ENCODE measurements at regions not wholly inside any gene's neighbourhood (a gene's known extent, or its start where the extent isn't known, plus 50 kb on each side); places are given as distances from the start of the nearest gene placed in this dataset.

DNA sequence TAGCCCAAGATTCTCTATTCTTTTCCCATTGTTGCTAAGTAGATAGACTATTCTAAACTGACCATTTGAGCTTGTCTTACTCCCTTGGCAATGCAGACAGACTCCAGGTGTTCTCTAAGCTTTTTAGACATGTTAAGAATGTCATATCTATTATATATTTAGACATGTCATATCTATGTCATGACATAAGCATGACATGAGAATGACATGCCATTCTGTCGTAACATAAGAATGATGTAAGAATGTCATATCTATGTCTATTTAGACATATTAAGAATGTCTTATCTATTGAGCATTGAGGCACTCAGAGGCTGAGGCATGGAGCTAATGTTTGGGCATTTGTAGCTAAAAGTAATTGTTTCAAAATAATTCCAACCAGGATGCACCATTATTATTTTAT is 277.3 kb upstream of the ATP2B1 start:
- DNase-seq (ENCODE audit: low read depth in 4 of 6, low spot score in 6 of 6): no peak
- no peak overlapping the region for H3K4me3 ChIP-seq (ENCODE audit: low read depth, low read length)
- H3K27me3 ChIP-seq (ENCODE audit: control insufficient read depth, insufficient read depth, low read length): no peaks in the 10 kb centered on the region
- WGBS (ENCODE audit: insufficient coverage): no CpG with 5 or more reads among the region's 1 CpG
- H3K27ac ChIP-seq (ENCODE audit: low read depth, low read length): no peak overlapping the region
- no peaks in the 10 kb centered on the region for H3K36me3 ChIP-seq (ENCODE audit: control insufficient read depth, insufficient read depth, low read length)
- no peaks in the 10 kb centered on the region for H3K9me3 ChIP-seq (ENCODE audit: control insufficient read depth, insufficient read depth, low read length)
- no peaks in the 10 kb centered on the region for H3K4me1 ChIP-seq (ENCODE audit: control insufficient read depth, insufficient read depth, low read length)

DNA sequence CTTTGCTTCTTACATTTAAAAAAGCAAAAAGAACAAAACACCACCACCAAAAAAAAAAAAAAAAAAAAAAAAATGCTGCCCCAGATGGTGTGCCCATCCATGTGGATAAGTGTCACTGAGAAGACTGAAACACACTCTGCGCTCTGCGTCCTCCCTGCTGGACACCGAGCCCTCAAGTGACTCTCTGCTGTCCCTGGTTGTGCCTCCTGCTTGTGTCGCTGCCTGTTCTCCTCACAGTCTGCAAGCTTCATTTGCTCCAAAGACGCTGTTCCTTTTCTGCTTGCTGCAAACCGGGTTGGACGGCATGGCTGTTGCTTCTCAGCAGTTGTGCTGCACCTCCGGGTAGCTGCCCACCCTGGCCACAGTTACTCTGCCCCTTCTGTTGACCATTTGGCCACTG is 276.2 kb upstream of the ATP2B1 start:
- Histone ChIP-seq H3K9me3 (ENCODE audit: control insufficient read depth, insufficient read depth, low read length) (no peaks in the 10 kb centered on the region), H3K27me3 (ENCODE audit: control insufficient read depth, insufficient read depth, low read length) (no peaks in the 10 kb centered on the region), H3K36me3 (ENCODE audit: control insufficient read depth, insufficient read depth, low read length) (no peaks in the 10 kb centered on the region), H3K4me3 (ENCODE audit: low read depth, low read length) (no peak overlapping the region), H3K4me1 (ENCODE audit: control insufficient read depth, insufficient read depth, low read length) (no peaks in the 10 kb centered on the region), H3K27ac (ENCODE audit: low read depth, low read length) (no peak overlapping the region)
- no peak for DNase-seq (ENCODE audit: low read depth in 4 of 6, low spot score in 6 of 6)
- WGBS (ENCODE audit: insufficient coverage): 78% methylated on average over 7 of the region's 8 CpGs

DNA sequence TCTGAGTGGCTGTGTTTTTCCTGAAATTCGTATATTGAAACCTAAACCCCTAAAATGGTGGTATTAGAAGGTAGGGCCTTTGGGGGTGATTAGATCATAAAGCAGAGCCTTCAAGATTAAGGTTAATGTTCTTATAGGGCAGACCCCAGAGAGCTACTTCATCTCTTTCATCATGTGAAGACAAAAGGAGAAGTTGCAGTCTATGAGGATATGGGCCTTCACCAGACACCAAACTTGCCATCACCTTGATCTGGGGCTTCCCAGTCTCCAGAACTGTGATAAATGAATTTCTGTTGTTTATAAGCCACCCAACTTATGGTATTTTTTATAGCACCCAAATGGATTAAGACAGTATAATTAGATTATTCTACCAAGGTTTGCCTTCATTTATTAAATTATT is 275.0 kb upstream of the ATP2B1 start:
- H3K4me1 ChIP-seq (ENCODE audit: control insufficient read depth, insufficient read depth, low read length): no peaks in the 10 kb centered on the region
- no peaks in the 10 kb centered on the region for H3K36me3 ChIP-seq (ENCODE audit: control insufficient read depth, insufficient read depth, low read length)
- H3K9me3 ChIP-seq (ENCODE audit: control insufficient read depth, insufficient read depth, low read length): no peaks in the 10 kb centered on the region
- DNase-seq (ENCODE audit: low read depth in 4 of 6, low spot score in 6 of 6): no peak
- no CpG with 5 or more reads among the region's 1 CpG for WGBS (ENCODE audit: insufficient coverage)
- no peak overlapping the region for H3K27ac ChIP-seq (ENCODE audit: low read depth, low read length)
- H3K4me3 ChIP-seq (ENCODE audit: low read depth, low read length): no peak overlapping the region
- H3K27me3 ChIP-seq (ENCODE audit: control insufficient read depth, insufficient read depth, low read length): no peaks in the 10 kb centered on the region

DNA sequence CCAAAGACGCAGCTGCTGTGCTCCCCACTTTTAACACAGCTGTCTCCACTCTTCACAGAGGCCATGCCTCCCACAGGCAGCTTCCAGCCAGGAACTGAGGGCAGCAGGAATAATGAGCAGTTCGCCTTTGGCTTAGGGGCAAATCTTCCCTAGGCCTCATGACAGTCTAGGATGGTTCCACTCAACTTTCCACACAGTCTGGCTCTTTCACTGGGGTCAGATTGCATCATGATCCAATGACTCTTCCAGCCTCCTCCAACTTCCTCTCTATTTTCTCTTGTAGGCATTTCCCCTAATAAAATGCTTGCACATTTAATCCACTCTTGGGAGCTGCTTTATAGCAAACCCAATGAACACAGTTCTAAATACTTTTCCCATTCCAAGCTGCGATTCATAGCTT is 271.6 kb upstream of the ATP2B1 start:
- Histone ChIP-seq H3K27ac (ENCODE audit: low read depth, low read length) (no peak overlapping the region), H3K9me3 (ENCODE audit: control insufficient read depth, insufficient read depth, low read length) (no peaks in the 10 kb centered on the region), H3K36me3 (ENCODE audit: control insufficient read depth, insufficient read depth, low read length) (no peaks in the 10 kb centered on the region), H3K4me3 (ENCODE audit: low read depth, low read length) (no peak overlapping the region), H3K27me3 (ENCODE audit: control insufficient read depth, insufficient read depth, low read length) (no peaks in the 10 kb centered on the region), H3K4me1 (ENCODE audit: control insufficient read depth, insufficient read depth, low read length) (no peaks in the 10 kb centered on the region)
- 89% methylated on average over 2 of the region's 3 CpGs for WGBS (ENCODE audit: insufficient coverage)
- no peak for DNase-seq (ENCODE audit: low read depth in 4 of 6, low spot score in 6 of 6)

DNA sequence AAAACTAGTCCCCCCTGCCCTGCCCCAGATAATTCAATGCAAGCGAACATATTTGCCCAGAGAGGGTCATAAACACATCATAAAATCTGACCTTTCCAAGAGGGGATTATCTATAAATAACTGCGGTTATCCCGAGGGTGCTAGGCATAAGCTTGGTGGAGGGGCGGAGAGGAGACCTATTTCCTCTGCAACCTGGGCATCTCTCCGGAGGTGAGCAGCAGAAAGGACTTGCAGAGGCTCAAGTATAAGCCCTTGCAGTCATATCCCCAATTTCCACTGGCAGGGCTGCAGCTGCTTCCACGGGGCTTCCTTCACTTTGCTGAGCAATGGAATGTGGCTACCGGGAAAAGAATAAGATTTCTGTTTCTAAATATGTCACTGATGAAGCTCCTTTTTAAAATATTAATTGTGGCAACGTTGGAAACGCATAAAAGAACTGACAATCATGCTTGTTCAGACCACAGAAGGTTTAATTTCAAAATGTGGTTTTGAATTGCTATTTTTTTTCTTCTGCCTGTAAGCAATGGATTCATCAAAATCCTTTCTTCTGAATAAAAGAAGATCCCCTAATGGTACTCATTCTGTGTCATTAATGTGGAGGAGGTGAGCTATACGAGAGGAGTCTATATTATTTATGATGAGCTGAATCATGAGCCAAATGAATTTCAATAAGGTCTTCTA is 268.9 kb upstream of the ATP2B1 start:
- Histone ChIP-seq H3K27ac (ENCODE audit: low read depth, low read length) (no peak overlapping the region), H3K27me3 (ENCODE audit: control insufficient read depth, insufficient read depth, low read length) (no peaks in the 10 kb centered on the region), H3K9me3 (ENCODE audit: control insufficient read depth, insufficient read depth, low read length) (no peaks in the 10 kb centered on the region), H3K4me3 (ENCODE audit: low read depth, low read length) (no peak overlapping the region), H3K36me3 (ENCODE audit: control insufficient read depth, insufficient read depth, low read length) (no peaks in the 10 kb centered on the region), H3K4me1 (ENCODE audit: control insufficient read depth, insufficient read depth, low read length) (no peaks in the 10 kb centered on the region)
- peak in 1 of 6 donors; percentile 35 for DNase-seq (ENCODE audit: low read depth in 4 of 6, low spot score in 6 of 6)
- 83% methylated on average over 1 of the region's 10 CpGs for WGBS (ENCODE audit: insufficient coverage)

DNA sequence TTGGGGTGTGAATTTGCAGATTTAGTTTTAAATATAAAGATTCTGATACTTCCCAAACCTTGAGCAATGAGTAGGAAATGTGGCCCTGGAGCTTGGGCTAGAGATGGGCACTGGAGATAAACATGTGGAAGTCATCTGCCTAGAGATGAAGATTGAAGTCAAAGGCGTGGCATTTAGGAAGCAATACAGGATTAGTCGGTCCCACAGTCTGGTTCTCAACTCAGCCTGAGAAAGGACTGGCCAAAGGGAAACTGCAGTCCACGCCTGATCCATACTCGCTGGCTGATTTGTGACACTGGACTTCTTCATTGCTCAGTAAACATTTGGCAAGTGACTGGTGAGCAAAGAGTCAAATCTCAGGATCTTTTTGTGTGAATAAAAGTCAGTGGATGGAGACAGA is 268.2 kb upstream of the ATP2B1 start:
- Histone ChIP-seq H3K9me3 (ENCODE audit: control insufficient read depth, insufficient read depth, low read length) (no peaks in the 10 kb centered on the region), H3K27me3 (ENCODE audit: control insufficient read depth, insufficient read depth, low read length) (no peaks in the 10 kb centered on the region), H3K36me3 (ENCODE audit: control insufficient read depth, insufficient read depth, low read length) (no peaks in the 10 kb centered on the region), H3K4me3 (ENCODE audit: low read depth, low read length) (no peak overlapping the region), H3K4me1 (ENCODE audit: control insufficient read depth, insufficient read depth, low read length) (no peaks in the 10 kb centered on the region), H3K27ac (ENCODE audit: low read depth, low read length) (no peak overlapping the region)
- DNase-seq (ENCODE audit: low read depth in 4 of 6, low spot score in 6 of 6): no peak
- 91% methylated on average over 4 of the region's 4 CpGs for WGBS (ENCODE audit: insufficient coverage)

DNA sequence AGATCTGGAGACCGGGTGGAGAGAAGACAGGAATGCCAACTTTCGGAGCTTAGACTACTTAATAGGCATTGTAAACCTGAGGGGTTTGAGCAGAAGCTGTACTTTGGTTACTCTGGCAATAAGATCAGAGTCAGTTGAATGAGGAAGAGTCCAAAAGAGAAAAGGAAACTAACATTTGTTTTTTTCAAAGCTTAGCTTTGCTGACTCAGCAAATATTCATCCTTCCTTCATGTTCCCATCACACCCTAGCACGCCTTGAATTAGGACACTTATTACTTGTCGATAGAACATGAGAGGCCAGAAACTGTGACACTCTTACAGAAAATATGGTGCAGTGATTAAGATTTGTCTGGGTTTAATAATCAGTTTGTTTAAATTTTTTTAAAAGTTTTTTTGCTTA is 266.9 kb upstream of the ATP2B1 start:
- Histone ChIP-seq H3K36me3 (ENCODE audit: control insufficient read depth, insufficient read depth, low read length) (no peaks in the 10 kb centered on the region), H3K27ac (ENCODE audit: low read depth, low read length) (no peak overlapping the region), H3K4me1 (ENCODE audit: control insufficient read depth, insufficient read depth, low read length) (no peaks in the 10 kb centered on the region), H3K27me3 (ENCODE audit: control insufficient read depth, insufficient read depth, low read length) (no peaks in the 10 kb centered on the region), H3K4me3 (ENCODE audit: low read depth, low read length) (no peak overlapping the region), H3K9me3 (ENCODE audit: control insufficient read depth, insufficient read depth, low read length) (no peaks in the 10 kb centered on the region)
- WGBS (ENCODE audit: insufficient coverage): 55% methylated on average over 2 of the region's 4 CpGs
- DNase-seq (ENCODE audit: low read depth in 4 of 6, low spot score in 6 of 6): no peak

DNA sequence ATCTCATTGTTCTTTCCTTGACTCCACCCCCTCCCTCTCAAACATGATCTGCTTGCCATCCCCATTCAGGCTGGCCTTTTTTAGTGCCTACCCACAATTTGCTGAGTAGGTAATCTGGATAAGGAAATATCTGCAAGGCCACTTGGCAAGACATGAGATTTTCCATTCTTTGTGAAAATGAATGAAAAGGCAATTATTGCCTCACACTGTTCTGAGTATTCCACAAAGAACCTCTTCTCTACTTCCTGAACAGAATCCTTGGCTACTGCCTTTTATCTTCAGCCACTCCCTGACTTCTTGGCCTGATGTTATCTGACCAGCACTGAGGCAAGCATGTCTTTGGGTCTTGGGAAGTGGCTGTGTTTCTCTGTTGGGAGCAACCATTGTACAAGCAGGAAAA is 263.2 kb upstream of the ATP2B1 start:
- H3K36me3 ChIP-seq (ENCODE audit: control insufficient read depth, insufficient read depth, low read length): no peaks in the 10 kb centered on the region
- no peaks in the 10 kb centered on the region for H3K27me3 ChIP-seq (ENCODE audit: control insufficient read depth, insufficient read depth, low read length)
- H3K4me3 ChIP-seq (ENCODE audit: low read depth, low read length): no peak overlapping the region
- DNase-seq (ENCODE audit: low read depth in 4 of 6, low spot score in 6 of 6): no peak
- H3K4me1 ChIP-seq (ENCODE audit: control insufficient read depth, insufficient read depth, low read length): no peaks in the 10 kb centered on the region
- H3K27ac ChIP-seq (ENCODE audit: low read depth, low read length): no peak overlapping the region
- no peaks in the 10 kb centered on the region for H3K9me3 ChIP-seq (ENCODE audit: control insufficient read depth, insufficient read depth, low read length)

DNA sequence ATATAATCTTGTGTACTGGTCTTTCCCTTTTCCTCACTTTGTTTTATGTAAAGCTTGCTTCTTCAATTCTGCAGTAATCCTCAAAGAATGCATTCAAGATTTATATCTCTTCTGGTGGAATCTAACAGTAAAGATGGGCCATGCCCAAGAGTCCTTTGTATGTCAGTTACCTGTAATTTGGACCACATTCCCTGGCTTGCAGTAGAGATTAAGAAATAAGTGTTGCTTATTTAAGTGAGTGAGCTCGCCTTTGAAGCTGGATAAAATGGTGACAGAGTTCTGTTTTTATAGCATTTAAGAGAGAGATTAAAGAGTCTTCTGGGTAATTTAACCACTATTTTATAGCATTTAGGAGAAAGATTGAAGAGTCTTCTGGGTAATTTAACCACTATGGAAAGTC is 262.1 kb upstream of the ATP2B1 start:
- Histone ChIP-seq H3K27me3 (ENCODE audit: control insufficient read depth, insufficient read depth, low read length) (no peaks in the 10 kb centered on the region), H3K27ac (ENCODE audit: low read depth, low read length) (no peak overlapping the region), H3K9me3 (ENCODE audit: control insufficient read depth, insufficient read depth, low read length) (no peaks in the 10 kb centered on the region), H3K4me1 (ENCODE audit: control insufficient read depth, insufficient read depth, low read length) (no peaks in the 10 kb centered on the region), H3K36me3 (ENCODE audit: control insufficient read depth, insufficient read depth, low read length) (no peaks in the 10 kb centered on the region), H3K4me3 (ENCODE audit: low read depth, low read length) (no peak overlapping the region)
- no peak for DNase-seq (ENCODE audit: low read depth in 4 of 6, low spot score in 6 of 6)
- no CpG with 5 or more reads among the region's 1 CpG for WGBS (ENCODE audit: insufficient coverage)

DNA sequence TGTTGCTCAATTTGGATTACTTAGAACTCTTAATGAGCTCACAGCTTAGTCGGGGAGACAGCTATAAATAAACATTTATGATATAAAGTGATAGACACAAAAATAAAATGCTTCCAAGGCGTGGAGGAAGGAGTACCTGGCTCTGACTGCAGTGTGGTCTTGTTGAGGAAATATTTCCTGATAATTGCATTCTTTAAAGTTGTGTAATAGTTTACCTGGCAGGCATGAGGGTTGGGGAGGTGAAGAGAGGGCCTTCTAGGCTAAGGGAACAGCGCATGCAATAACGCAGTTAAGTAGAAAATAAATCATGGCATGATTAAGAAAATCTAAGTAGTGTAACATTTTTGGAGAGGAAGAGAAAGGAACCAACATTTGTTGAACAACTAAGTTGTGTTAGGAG is 260.5 kb upstream of the ATP2B1 start:
- Histone ChIP-seq H3K36me3 (ENCODE audit: control insufficient read depth, insufficient read depth, low read length) (no peaks in the 10 kb centered on the region), H3K27me3 (ENCODE audit: control insufficient read depth, insufficient read depth, low read length) (no peaks in the 10 kb centered on the region), H3K9me3 (ENCODE audit: control insufficient read depth, insufficient read depth, low read length) (no peaks in the 10 kb centered on the region), H3K27ac (ENCODE audit: low read depth, low read length) (no peak overlapping the region), H3K4me1 (ENCODE audit: control insufficient read depth, insufficient read depth, low read length) (no peaks in the 10 kb centered on the region), H3K4me3 (ENCODE audit: low read depth, low read length) (no peak overlapping the region)
- DNase-seq (ENCODE audit: low read depth in 4 of 6, low spot score in 6 of 6): no peak
- 88% methylated on average over 3 of the region's 4 CpGs for WGBS (ENCODE audit: insufficient coverage)

Data from spinal cord (tissue), 9 donors.